Breast epithelium (tissue), 3 donors: ENCODE measurements at regions not wholly inside any gene's neighbourhood (a gene's known extent, or its start where the extent isn't known, plus 50 kb on each side); places are given as distances from the start of the nearest gene placed in this dataset.

Experiments
- CTCF ChIP-seq, 3 donors: fragments of 450-650 bp; IDR thresholded peaks; one replicate each; pipeline ENCODE4 v1.5.1; 2016 to 2017; ENCODE audit warnings: antibody characterized with exemption in 3 of 3, mild to moderate bottlenecking in 3 of 3, moderate library complexity in 3 of 3
- POLR2A ChIP-seq: fragments of 450-650 bp; IDR thresholded peaks from one replicate; pipeline ENCODE4 v1.6.1; 2016; ENCODE audit warnings: antibody characterized with exemption, mild to moderate bottlenecking, moderate library complexity

- TF ChIP-seq CTCF (IDR thresholded peaks at IDR 0.05) (no peak), POLR2A (no peak)
Observed at GRCh38 chr22:26740253-26740652, 82.9 kb downstream of the MIAT start.
